HL-60 (cell line): ENCODE measurements at regions not wholly inside any gene's neighbourhood (a gene's known extent, or its start where the extent isn't known, plus 50 kb on each side); places are given as distances from the start of the nearest gene placed in this dataset.

Source experiments
- DNase-seq, 2 experiments: peaks; one replicate each; pipeline ENCODE4 v3.0.0-alpha.2; 2010 to 2020; ENCODE audit warnings: low read depth in 1 of 2, low spot score in 1 of 2
- H3K27ac ChIP-seq: fragments of 250-450 bp; sonication (Bioruptor Pico); replicated peaks from 2 replicates; pipeline ENCODE4 v1.5.1; 2020; ENCODE audit warnings: mild to moderate bottlenecking, moderate library complexity
- H3K27me3 ChIP-seq: fragments of 250-450 bp; sonication (Bioruptor Pico); 2 replicates; pipeline ENCODE4 v1.5.1; 2021; ENCODE audit warnings: mild to moderate bottlenecking, moderate library complexity; ENCODE audit not compliant: insufficient read depth, poor library complexity, severe bottlenecking
- H3K4me3 ChIP-seq: replicated peaks from 2 replicates; pipeline ENCODE4 v1.5.1; 2011; ENCODE audit warnings: mild to moderate bottlenecking, control low read depth, low read length; ENCODE audit not compliant: insufficient read depth
- GABPA ChIP-seq: IDR thresholded peaks from 2 replicates; pipeline ENCODE4 v1.6.1; 2012; ENCODE audit warnings: low read depth
- POLR2AphosphoS5 ChIP-seq: IDR thresholded peaks from 2 replicates; pipeline ENCODE4 v1.6.1; 2012; ENCODE audit warnings: low read depth
- SPI1 ChIP-seq: IDR thresholded peaks from 2 replicates; pipeline ENCODE4 v1.6.1; 2012; ENCODE audit warnings: low read depth, mild to moderate bottlenecking, borderline replicate concordance
- TF ChIP-seq, protein P1 (sequence below): IDR thresholded peaks from 2 replicates; pipeline ENCODE4 v1.6.1; 2012; ENCODE audit warnings: low read depth; ENCODE audit not compliant: insufficient replicate concordance
- TF ChIP-seq, protein P2 (sequence below): IDR thresholded peaks from one replicate; pipeline ENCODE4 v1.5.1; 2011; ENCODE audit warnings: low read length, control low read depth, inconsistent platforms; ENCODE audit not compliant: insufficient read depth

DNA sequence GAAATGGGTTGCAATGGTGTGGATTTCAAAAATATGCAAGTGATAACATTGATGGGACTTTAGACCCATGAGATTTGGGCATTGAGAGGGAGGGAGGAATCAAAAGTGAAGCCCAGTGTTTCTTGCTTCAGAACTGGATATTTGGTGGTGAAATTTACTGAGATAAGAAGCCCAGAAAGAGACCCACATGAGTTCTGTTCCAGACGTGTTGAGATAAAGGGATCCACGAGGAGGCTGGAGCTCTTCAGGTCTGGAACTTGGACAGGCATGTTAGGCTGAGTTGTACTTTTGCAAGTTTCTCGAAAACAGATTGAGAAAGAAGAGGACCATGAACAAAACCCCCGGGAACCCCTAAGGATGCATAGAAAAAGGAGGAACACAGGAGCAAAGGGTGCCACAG, 290.2 kb downstream of the MEX3B start:
- TF ChIP-seq, protein P1, sequence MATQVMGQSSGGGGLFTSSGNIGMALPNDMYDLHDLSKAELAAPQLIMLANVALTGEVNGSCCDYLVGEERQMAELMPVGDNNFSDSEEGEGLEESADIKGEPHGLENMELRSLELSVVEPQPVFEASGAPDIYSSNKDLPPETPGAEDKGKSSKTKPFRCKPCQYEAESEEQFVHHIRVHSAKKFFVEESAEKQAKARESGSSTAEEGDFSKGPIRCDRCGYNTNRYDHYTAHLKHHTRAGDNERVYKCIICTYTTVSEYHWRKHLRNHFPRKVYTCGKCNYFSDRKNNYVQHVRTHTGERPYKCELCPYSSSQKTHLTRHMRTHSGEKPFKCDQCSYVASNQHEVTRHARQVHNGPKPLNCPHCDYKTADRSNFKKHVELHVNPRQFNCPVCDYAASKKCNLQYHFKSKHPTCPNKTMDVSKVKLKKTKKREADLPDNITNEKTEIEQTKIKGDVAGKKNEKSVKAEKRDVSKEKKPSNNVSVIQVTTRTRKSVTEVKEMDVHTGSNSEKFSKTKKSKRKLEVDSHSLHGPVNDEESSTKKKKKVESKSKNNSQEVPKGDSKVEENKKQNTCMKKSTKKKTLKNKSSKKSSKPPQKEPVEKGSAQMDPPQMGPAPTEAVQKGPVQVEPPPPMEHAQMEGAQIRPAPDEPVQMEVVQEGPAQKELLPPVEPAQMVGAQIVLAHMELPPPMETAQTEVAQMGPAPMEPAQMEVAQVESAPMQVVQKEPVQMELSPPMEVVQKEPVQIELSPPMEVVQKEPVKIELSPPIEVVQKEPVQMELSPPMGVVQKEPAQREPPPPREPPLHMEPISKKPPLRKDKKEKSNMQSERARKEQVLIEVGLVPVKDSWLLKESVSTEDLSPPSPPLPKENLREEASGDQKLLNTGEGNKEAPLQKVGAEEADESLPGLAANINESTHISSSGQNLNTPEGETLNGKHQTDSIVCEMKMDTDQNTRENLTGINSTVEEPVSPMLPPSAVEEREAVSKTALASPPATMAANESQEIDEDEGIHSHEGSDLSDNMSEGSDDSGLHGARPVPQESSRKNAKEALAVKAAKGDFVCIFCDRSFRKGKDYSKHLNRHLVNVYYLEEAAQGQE: no peak
- no peak for TF ChIP-seq GABPA
- no peak for TF ChIP-seq POLR2AphosphoS5
- Histone ChIP-seq H3K27me3 (peaks cover 8% of the 10 kb centered on the region), H3K4me3 (no peak overlapping the region), H3K27ac (no peak overlapping the region)
- DNase-seq: no peak

DNA sequence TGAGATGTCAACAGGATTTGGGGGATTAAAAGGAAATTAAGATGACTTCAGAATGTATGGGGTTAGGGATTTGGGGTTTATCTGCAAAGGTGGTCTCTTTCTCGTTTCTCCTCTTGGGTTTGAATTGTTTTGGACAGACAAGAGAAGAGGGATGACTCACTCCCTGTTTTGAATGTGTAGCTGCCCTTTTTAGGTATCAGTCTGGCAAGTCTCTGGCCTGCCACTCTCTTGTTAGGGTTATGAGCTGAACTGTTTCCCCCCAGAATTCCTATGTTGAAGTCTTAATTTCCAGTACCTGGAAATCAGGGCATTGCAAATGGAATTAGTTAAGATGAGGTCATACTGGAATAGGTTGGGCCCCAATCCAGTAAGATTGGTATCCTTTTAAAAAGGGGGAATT, 291.7 kb downstream of the MEX3B start:
- Histone ChIP-seq H3K4me3 (no peak overlapping the region), H3K27me3 (peaks cover 8% of the 10 kb centered on the region), H3K27ac (no peak overlapping the region)
- TF ChIP-seq, protein P1: no peak
- TF ChIP-seq, protein P2, sequence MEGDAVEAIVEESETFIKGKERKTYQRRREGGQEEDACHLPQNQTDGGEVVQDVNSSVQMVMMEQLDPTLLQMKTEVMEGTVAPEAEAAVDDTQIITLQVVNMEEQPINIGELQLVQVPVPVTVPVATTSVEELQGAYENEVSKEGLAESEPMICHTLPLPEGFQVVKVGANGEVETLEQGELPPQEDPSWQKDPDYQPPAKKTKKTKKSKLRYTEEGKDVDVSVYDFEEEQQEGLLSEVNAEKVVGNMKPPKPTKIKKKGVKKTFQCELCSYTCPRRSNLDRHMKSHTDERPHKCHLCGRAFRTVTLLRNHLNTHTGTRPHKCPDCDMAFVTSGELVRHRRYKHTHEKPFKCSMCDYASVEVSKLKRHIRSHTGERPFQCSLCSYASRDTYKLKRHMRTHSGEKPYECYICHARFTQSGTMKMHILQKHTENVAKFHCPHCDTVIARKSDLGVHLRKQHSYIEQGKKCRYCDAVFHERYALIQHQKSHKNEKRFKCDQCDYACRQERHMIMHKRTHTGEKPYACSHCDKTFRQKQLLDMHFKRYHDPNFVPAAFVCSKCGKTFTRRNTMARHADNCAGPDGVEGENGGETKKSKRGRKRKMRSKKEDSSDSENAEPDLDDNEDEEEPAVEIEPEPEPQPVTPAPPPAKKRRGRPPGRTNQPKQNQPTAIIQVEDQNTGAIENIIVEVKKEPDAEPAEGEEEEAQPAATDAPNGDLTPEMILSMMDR: no peak
- TF ChIP-seq SPI1 (no peak), GABPA (no peak), POLR2AphosphoS5 (no peak)
- DNase-seq: no peak

DNA sequence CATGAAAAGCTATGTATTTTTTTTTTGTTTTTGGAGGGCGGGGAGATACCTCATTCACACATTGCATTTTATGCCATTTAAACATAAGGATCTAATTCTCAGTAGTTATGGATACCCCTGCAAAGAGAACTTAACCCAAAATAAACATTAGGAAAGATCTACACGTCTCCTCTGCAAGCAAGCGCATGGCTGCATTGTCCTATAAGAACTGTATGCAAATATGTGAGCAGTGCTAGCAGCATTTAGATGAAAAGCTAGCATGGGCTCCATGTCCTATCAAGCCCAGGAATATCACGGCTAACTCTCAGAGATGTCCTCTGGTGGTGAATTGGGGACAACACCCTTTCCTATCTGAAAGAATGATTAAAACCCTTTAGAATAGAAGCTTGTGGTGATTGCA, 292.8 kb downstream of the MEX3B start:
- no peak for TF ChIP-seq GABPA

DNA sequence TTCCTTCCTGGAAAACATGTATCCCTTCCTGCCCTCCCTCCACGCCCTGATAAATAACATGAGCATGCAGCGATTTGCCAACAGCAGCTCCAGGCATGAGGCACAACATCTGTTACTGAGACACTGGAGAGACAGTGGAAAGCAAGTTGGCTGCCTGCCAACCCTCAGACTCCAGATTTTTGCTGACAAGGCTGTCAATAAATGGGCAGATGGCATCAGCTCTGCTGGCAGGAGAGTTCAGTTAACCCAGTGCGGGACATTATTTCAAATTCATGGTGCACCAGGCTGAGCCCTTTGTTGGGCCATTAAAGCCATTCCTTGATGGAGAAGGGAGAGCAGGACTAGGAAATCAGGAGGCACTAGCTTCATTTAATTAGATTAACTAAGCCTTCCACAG, 293.3 kb downstream of the MEX3B start:
- Histone ChIP-seq H3K4me3 (no peak overlapping the region), H3K27me3 (peaks cover 8% of the 10 kb centered on the region), H3K27ac (no peak overlapping the region)
- TF ChIP-seq, protein P2: no peak
- TF ChIP-seq, protein P1: no peak
- TF ChIP-seq POLR2AphosphoS5 (no peak), GABPA (no peak), SPI1 (no peak)
- peak in 1 of 2 experiments; percentile 5 for DNase-seq

More for the DNA sequence above, 292.8 kb downstream of the MEX3B start:
- Histone ChIP-seq H3K27me3 (peaks cover 8% of the 10 kb centered on the region), H3K27ac (no peak overlapping the region), H3K4me3 (no peak overlapping the region)
- DNase-seq: no peak
